GM23248 (cell line): ENCODE measurements at regions not wholly inside any gene's neighbourhood (a gene's known extent, or its start where the extent isn't known, plus 50 kb on each side); places are given as distances from the start of the nearest gene placed in this dataset.
A peak's percentile ranks its signal among the peaks of the same experiment; 100 is the strongest.

Experiments used
- DNase-seq: peaks from one replicate; pipeline ENCODE4 v3.0.0-alpha.2; 2015
- H2AFZ ChIP-seq: fragments of 200-600 bp; sonication (generic); 2 replicates; pipeline ENCODE4 v1.6.1; 2016; ENCODE audit warnings: antibody characterized with exemption
- H3F3A ChIP-seq: fragments of 200-600 bp; sonication (generic); 2 replicates; pipeline ENCODE4 v1.6.1; 2016; ENCODE audit warnings: mild to moderate bottlenecking, antibody characterized with exemption, mixed run types; ENCODE audit not compliant: insufficient read depth
- H3K27ac ChIP-seq: fragments of 200-600 bp; sonication (generic); 2 replicates; pipeline ENCODE4 v1.5.1; 2016; ENCODE audit warnings: mild to moderate bottlenecking
- H3K27me3 ChIP-seq: fragments of 200-600 bp; sonication (generic); replicated peaks from 2 replicates; pipeline ENCODE4 v1.6.1; 2016; ENCODE audit warnings: mild to moderate bottlenecking; ENCODE audit not compliant: insufficient read depth
- H3K36me3 ChIP-seq: fragments of 200-600 bp; sonication (generic); 2 replicates; pipeline ENCODE4 v1.6.1; 2016; ENCODE audit warnings: low read depth, mild to moderate bottlenecking
- H3K4me1 ChIP-seq: fragments of 200-600 bp; sonication (generic); 2 replicates; pipeline ENCODE4 v1.6.1; 2016; ENCODE audit warnings: mild to moderate bottlenecking; ENCODE audit not compliant: insufficient read depth
- H3K4me2 ChIP-seq: fragments of 200-600 bp; sonication (generic); one replicate; pipeline ENCODE4 v1.6.1; 2016; ENCODE audit warnings: mild to moderate bottlenecking; ENCODE audit not compliant: unreplicated experiment
- H3K4me3 ChIP-seq: fragments of 200-600 bp; sonication (generic); 2 replicates; pipeline ENCODE4 v1.5.1; 2016; ENCODE audit warnings: mild to moderate bottlenecking
- H3K79me2 ChIP-seq: fragments of 200-600 bp; sonication (generic); 2 replicates; pipeline ENCODE4 v1.6.1; 2016; ENCODE audit warnings: mild to moderate bottlenecking; ENCODE audit not compliant: insufficient read depth
- H3K9ac ChIP-seq: fragments of 200-600 bp; sonication (generic); 2 replicates; pipeline ENCODE4 v1.6.1; 2016; ENCODE audit warnings: mild to moderate bottlenecking
- H3K9me2 ChIP-seq: fragments of 200-600 bp; sonication (generic); 2 replicates; pipeline ENCODE4 v1.6.1; 2016; ENCODE audit warnings: mixed run types, mild to moderate bottlenecking, moderate library complexity; ENCODE audit not compliant: insufficient read depth
- H3K9me3 ChIP-seq: fragments of 200-600 bp; sonication (generic); one replicate; pipeline ENCODE4 v1.6.1; 2017; ENCODE audit warnings: low read depth
- H4K20me1 ChIP-seq: fragments of 200-600 bp; sonication (generic); 2 replicates; pipeline ENCODE4 v1.6.0; 2016; ENCODE audit not compliant: insufficient read depth
- EZH2 ChIP-seq: fragments of 200-600 bp; sonication (generic); IDR thresholded peaks from 2 replicates; pipeline ENCODE4 v1.6.1; 2018; ENCODE audit warnings: antibody characterized with exemption, mild to moderate bottlenecking; ENCODE audit not compliant: insufficient read depth, poor library complexity, severe bottlenecking
- EZH2phosphoT487 ChIP-seq: fragments of 200-600 bp; sonication (generic); IDR thresholded peaks from 2 replicates; pipeline ENCODE4 v1.6.1; 2018; ENCODE audit warnings: antibody characterized with exemption, moderate library complexity, mild to moderate bottlenecking, low read depth; ENCODE audit not compliant: insufficient read depth
- WGBS, 2 experiments: methylation state at CpG; one replicate each; pipeline ENCODE4 v1.1.6; 2015 to 2017; ENCODE audit warnings: low lambda C conversion rate in 2 of 2, low coverage in 1 of 2; ENCODE audit errors: missing lambda C conversion rate in 2 of 2; 5-methylcytosine and 5-hydroxymethylcytosine counted together
- in situ Hi-C: fragments of 300-500 bp; cut with MboI; formaldehyde crosslinking; loops from 2 replicates; pipeline ENCODE4 v1.15.0; 2020

DNA sequence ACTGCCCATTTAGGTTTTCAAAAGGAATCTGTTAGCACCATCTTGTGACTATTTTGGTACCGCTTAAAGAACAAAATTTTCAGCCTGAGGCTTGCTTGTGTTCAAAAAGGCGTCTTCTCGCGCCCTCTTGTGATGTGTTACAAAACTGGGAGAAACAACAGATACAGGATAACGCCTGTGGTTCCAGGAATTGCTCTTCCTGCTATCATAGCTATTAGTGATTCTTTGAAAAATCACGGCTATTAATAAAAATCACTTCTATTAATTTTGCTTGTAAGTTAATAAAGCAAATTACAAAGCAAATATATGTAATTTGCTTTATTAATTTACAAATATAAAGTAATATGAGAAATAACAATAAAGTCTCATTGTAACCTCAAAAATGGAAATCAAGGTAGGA, 82.2 kb upstream of the ABCD3 start:
- H3F3A ChIP-seq: peaks cover 21% of the 10 kb centered on the region
- H3K79me2 ChIP-seq: no peaks in the 10 kb centered on the region
- no peak overlapping the region for H3K4me3 ChIP-seq
- no peaks in the 10 kb centered on the region for H3K27me3 ChIP-seq
- no peak overlapping the region for H3K9ac ChIP-seq
- no peaks in the 10 kb centered on the region for H4K20me1 ChIP-seq
- H3K36me3 ChIP-seq: no peaks in the 10 kb centered on the region
- no peak overlapping the region for H2AFZ ChIP-seq
- H3K27ac ChIP-seq: no peak overlapping the region
- peaks cover 34% of the 10 kb centered on the region for H3K4me1 ChIP-seq
- no peak overlapping the region for H3K4me2 ChIP-seq
- H3K9me2 ChIP-seq: no peaks in the 10 kb centered on the region
- WGBS, 2 experiments: 1 to 2% methylated on average over 6 of the region's 6 CpGs
- TF ChIP-seq EZH2: no peak
- TF ChIP-seq EZH2phosphoT487: no peak
- in situ Hi-C loops: loop anchor here (5.0 to 25.0 kb wide), 2 partner anchors 274 to 449 kb away; partner anchors contain the start of gene DNTTIP2
- peak; percentile 94 for DNase-seq
- no peaks in the 10 kb centered on the region for H3K9me3 ChIP-seq

DNA sequence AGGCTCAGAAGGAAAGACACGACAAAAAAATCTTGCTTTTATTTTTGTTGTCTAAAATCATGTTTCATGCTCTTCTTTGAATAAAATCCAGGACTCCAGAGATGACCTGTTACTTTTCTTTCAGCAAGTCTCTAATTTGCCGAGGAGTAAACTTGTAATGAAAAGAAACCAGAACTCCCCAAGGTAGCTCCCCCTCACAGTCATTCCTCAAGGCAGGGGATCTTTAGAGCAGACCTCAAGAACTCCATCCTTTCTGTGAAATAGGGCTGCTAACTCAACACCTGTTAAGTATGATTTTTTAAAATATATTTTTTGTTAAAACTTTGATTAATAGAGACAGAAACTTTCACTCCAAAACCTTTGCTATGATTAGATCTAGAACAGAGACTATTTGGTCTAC, 82.7 kb upstream of the ABCD3 start:
- no peaks in the 10 kb centered on the region for H3K36me3 ChIP-seq
- H3F3A ChIP-seq: peaks cover 21% of the 10 kb centered on the region
- no peaks in the 10 kb centered on the region for H4K20me1 ChIP-seq
- no peak overlapping the region for H3K9ac ChIP-seq
- no peak overlapping the region for H3K4me3 ChIP-seq
- WGBS, 2 experiments: 75 to 83% methylated on average over 2 of the region's 2 CpGs
- H3K4me2 ChIP-seq: no peak overlapping the region
- 0 out of 2 replicates have a peak overlapping the region, but pooled peaks have one; percentile 70 for H2AFZ ChIP-seq
- H3K9me2 ChIP-seq: no peaks in the 10 kb centered on the region
- no peaks in the 10 kb centered on the region for H3K79me2 ChIP-seq
- H3K27me3 ChIP-seq: no peaks in the 10 kb centered on the region
- no peaks in the 10 kb centered on the region for H3K9me3 ChIP-seq
- H3K27ac ChIP-seq: no peak overlapping the region
- DNase-seq: no peak
- H3K4me1 ChIP-seq: peaks cover 35% of the 10 kb centered on the region
- in situ Hi-C loops: loop anchor here (5.0 to 25.0 kb wide), 2 partner anchors 273 to 448 kb away; partner anchors contain the start of gene DNTTIP2
- TF ChIP-seq EZH2phosphoT487 (no peak), EZH2 (no peak)

DNA sequence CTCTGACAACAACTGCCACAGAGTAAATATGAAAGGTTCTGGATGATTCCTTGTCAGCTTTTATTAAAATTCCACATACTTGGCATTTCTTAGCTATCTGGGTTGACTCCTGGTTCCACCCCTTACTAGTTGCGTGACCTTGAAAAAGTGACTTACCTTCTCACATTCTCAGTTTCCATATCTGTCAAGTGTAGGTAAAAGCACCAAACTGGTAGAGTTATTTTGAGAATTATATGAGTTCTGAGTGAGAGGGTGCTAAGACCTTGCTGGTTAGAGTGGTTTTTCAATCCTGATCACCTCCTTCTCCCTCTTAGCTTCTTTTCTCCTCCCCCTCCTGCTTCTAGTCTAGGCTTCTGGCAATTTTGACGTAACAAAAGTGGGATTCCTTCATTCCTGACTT, 83.4 kb upstream of the ABCD3 start:
- H4K20me1 ChIP-seq: no peaks in the 10 kb centered on the region
- H2AFZ ChIP-seq: peak overlapping the region; percentile 70
- no peaks in the 10 kb centered on the region for H3K36me3 ChIP-seq
- no peaks in the 10 kb centered on the region for H3K9me2 ChIP-seq
- H3K4me3 ChIP-seq: no peak overlapping the region
- DNase-seq: no peak
- 0 out of 2 replicates have a peak overlapping the region, but pooled peaks have one; percentile 31 for H3K27ac ChIP-seq
- H3K4me2 ChIP-seq: peak overlapping the region; percentile 5
- no peaks in the 10 kb centered on the region for H3K27me3 ChIP-seq
- H3K4me1 ChIP-seq: peaks cover 42% of the 10 kb centered on the region
- H3K9me3 ChIP-seq: no peaks in the 10 kb centered on the region
- peaks cover 21% of the 10 kb centered on the region for H3F3A ChIP-seq
- 93 to 99% methylated on average over 2 of the region's 2 CpGs for WGBS, 2 experiments
- peak overlapping the region; percentile 4; the same call in 1 of the 2 replicates for H3K9ac ChIP-seq
- TF ChIP-seq EZH2 (no peak), EZH2phosphoT487 (no peak)
- H3K79me2 ChIP-seq: no peaks in the 10 kb centered on the region
- in situ Hi-C loops: loop anchor here (5.0 to 25.0 kb wide), 2 partner anchors 272 to 447 kb away; partner anchors contain the start of gene DNTTIP2

GRCh38 chr1:94332952-94333351, 85.2 kb upstream of the ABCD3 start:
- Histone ChIP-seq H3K4me2 (peak overlapping the region; percentile 5), H3K27ac (no peak overlapping the region), H2AFZ (0 out of 2 replicates have a peak overlapping the region, but pooled peaks have one; percentile 9)

More at GRCh38 chr1:94332952-94333351, 85.2 kb upstream of the ABCD3 start:
- Histone ChIP-seq H4K20me1 (no peaks in the 10 kb centered on the region), H3K4me3 (no peak overlapping the region), H3K9me3 (no peaks in the 10 kb centered on the region), H3K4me1 (peaks cover 58% of the 10 kb centered on the region), H3K79me2 (peaks cover 10% of the 10 kb centered on the region), H3K27me3 (no peaks in the 10 kb centered on the region), H3K9ac (no peak overlapping the region), H3K9me2 (no peaks in the 10 kb centered on the region), H3K36me3 (no peaks in the 10 kb centered on the region), H3F3A (peaks cover 30% of the 10 kb centered on the region)
- in situ Hi-C loops: loop anchor here (25.0 kb wide), 1 partner anchor 446 kb away; the partner anchor contains the start of gene DNTTIP2
- no peak for TF ChIP-seq EZH2phosphoT487
- no peak for TF ChIP-seq EZH2
- WGBS, 2 experiments: 67 to 71% methylated on average over 4 of the region's 4 CpGs
- DNase-seq: peak; percentile 76
